Uterus (tissue), 3 donors: ENCODE measurements at regions not wholly inside any gene's neighbourhood (a gene's known extent, or its start where the extent isn't known, plus 50 kb on each side); places are given as distances from the start of the nearest gene placed in this dataset.

ENCODE experiments used
- DNase-seq, 2 donors: peaks; one replicate each; pipeline ENCODE4 v3.0.0-alpha.2; 2019 to 2020
- H3K27ac ChIP-seq, 2 donors: fragments of 200-600 bp; sonication (generic); 1 replicate in 1 of 2; 2 replicates in 1 of 2; pipeline ENCODE4 v1.5.1; 2016 to 2018
- H3K27me3 ChIP-seq, 2 donors: fragments of 200-600 bp; sonication (generic); one replicate each; pipeline ENCODE4 v1.5.1; 2018 to 2019; ENCODE audit warnings: control low read depth in 1 of 2
- H3K36me3 ChIP-seq, 2 donors: fragments of 200-600 bp; sonication (generic); one replicate each; pipeline ENCODE4 v1.5.1; 2019; ENCODE audit warnings: control low read depth in 1 of 2
- H3K4me1 ChIP-seq, 2 donors: fragments of 200-600 bp; sonication (generic); one replicate each; pipeline ENCODE4 v1.5.1; 2018 to 2019; ENCODE audit warnings: control low read depth in 1 of 2
- H3K4me3 ChIP-seq, 2 donors: fragments of 200-600 bp; sonication (generic); 1 replicate in 1 of 2; 2 replicates in 1 of 2; pipeline ENCODE4 v1.5.1; 2018 to 2019; ENCODE audit warnings: mild to moderate bottlenecking in 1 of 2
- H3K9me3 ChIP-seq, 2 donors: fragments of 200-600 bp; sonication (generic); one replicate each; pipeline ENCODE4 v1.5.1; 2019; ENCODE audit warnings: control low read depth in 1 of 2
- POLR2A ChIP-seq, 2 donors: fragments of 450-650 bp; IDR thresholded peaks; one replicate each; pipeline ENCODE4 v1.6.1; 2016; ENCODE audit warnings: antibody characterized with exemption in 2 of 2, mild to moderate bottlenecking in 1 of 2, moderate library complexity in 1 of 2
- intact Hi-C: fragments of 100-400 bp; cut with DNase I; formaldehyde crosslinking; loops from one replicate; pipeline ENCODE4 v1.15.1; 2023; ENCODE audit warnings: low total_unique reads
- TF ChIP-seq, protein P1 (sequence below), 4 experiments: fragments of 200-600 bp in 2 of 4; fragments of 450-650 bp in 2 of 4; sonication (generic) in 2 of 4; IDR thresholded peaks; one replicate each; pipeline ENCODE4 v1.5.1; 2016 to 2019; ENCODE audit warnings: antibody characterized with exemption in 4 of 4, mild to moderate bottlenecking in 2 of 4, moderate library complexity in 1 of 4
- donor health status: DM: yes; HTN: yes; CAD: no.

DNA sequence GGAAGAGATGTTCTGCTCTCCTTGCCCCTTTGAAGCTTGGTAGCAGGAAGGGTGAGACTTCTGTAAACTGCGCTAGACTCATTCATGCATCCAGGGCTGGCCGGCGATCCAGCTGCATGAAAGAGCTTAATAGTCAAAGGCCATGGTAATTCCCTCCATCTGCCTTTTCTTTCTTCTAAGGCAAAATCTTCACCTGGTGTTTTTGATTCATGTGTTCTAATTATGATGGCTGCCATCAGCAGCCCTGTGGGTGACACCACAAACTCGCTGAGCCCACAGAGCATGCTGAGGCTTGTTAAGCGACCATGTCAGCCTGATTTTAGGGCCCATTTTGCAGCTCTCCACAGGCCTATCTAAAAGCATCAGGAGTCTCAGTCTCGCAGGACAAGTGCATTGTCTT is 450.1 kb upstream of the TENM3 start:
- intact Hi-C loops: no loop called here
- TF ChIP-seq, protein P1, sequence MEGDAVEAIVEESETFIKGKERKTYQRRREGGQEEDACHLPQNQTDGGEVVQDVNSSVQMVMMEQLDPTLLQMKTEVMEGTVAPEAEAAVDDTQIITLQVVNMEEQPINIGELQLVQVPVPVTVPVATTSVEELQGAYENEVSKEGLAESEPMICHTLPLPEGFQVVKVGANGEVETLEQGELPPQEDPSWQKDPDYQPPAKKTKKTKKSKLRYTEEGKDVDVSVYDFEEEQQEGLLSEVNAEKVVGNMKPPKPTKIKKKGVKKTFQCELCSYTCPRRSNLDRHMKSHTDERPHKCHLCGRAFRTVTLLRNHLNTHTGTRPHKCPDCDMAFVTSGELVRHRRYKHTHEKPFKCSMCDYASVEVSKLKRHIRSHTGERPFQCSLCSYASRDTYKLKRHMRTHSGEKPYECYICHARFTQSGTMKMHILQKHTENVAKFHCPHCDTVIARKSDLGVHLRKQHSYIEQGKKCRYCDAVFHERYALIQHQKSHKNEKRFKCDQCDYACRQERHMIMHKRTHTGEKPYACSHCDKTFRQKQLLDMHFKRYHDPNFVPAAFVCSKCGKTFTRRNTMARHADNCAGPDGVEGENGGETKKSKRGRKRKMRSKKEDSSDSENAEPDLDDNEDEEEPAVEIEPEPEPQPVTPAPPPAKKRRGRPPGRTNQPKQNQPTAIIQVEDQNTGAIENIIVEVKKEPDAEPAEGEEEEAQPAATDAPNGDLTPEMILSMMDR (IDR thresholded peaks at IDR 0.05): no peak
- TF ChIP-seq POLR2A (IDR thresholded peaks at IDR 0.05): no peak
- H3K9me3 ChIP-seq: no peaks in the 10 kb centered on the region
- no peak overlapping the region for H3K27ac ChIP-seq
- no peaks in the 10 kb centered on the region for H3K4me1 ChIP-seq
- H3K4me3 ChIP-seq: no peak overlapping the region
- no peak for DNase-seq
- no peaks in the 10 kb centered on the region for H3K27me3 ChIP-seq
- H3K36me3 ChIP-seq: no peaks in the 10 kb centered on the region

DNA sequence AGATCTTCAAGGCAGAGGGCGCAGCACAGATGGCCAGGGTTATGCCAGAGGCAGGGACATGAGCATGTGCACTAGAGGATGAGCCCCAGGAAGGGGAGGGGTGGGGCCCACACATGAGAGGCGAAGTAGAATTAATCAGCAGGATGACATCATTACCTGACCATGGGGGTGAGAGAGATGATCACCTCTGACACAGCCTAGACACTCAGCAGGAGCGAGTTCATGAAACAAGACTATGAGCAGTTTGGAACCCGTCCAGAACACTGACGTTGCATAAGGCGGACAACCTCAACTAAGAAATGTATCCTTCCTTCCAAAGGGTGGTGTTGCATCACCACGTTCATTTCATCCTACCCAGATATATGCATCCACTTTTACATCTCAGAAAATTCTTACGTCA is 446.7 kb upstream of the TENM3 start:
- no peak for DNase-seq
- Histone ChIP-seq H3K4me1 (no peaks in the 10 kb centered on the region), H3K27ac (no peak overlapping the region), H3K27me3 (no peaks in the 10 kb centered on the region), H3K36me3 (no peaks in the 10 kb centered on the region), H3K4me3 (no peak overlapping the region), H3K9me3 (no peaks in the 10 kb centered on the region)
- TF ChIP-seq POLR2A (IDR thresholded peaks at IDR 0.05): no peak
- TF ChIP-seq, protein P1 (IDR thresholded peaks at IDR 0.05): no peak
- intact Hi-C loops: no loop called here

DNA sequence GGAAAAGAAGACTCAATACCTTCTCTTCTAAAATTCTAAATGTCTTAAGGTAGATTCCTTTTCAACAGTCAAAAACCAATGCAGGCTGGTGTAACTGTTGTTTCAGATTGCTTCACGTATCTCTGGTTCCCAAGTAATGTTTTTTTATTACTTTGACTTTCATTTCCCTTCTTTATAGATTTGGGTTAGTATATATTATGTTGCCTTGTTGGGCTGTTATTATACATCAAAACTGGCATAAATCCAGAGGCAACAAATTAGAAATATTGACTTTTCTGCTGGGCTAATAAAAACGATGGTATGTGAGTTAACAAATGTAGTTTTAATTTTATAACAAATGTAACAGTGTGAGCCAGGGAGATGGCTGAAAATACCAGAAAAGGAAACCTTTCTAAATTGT is 444.7 kb upstream of the TENM3 start:
- Histone ChIP-seq H3K9me3 (no peaks in the 10 kb centered on the region), H3K4me3 (no peak overlapping the region), H3K36me3 (no peaks in the 10 kb centered on the region), H3K27ac (no peak overlapping the region), H3K27me3 (no peaks in the 10 kb centered on the region), H3K4me1 (no peaks in the 10 kb centered on the region)
- TF ChIP-seq, protein P1 (IDR thresholded peaks at IDR 0.05): no peak
- no peak for TF ChIP-seq POLR2A (IDR thresholded peaks at IDR 0.05)
- no peak for DNase-seq
- intact Hi-C loops: no loop called here

DNA sequence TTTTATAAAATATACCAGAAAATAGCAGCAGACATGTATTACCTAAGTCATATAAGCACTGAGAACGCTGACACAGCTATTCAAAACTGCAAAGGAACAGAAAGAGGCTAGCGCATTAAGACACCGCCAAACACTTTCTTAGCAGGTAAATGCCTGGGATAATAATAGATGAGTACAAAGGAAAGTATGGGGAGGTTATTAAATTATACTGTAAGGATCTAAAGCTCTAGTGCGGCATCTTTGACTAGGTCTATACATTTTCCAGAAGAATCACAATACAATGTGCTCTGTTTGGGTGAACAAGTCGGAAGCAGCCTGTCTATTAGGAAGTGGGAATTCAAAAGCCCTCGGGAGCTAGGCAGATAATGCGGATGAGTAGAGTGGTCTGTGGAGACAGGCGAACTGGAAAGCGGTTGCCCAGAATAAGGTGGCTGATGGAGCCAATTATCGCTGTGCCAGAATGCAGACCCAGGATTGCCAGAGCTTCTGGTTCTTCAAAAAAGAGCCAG is 443.6 kb upstream of the TENM3 start:
- intact Hi-C loops: no loop called here
- Histone ChIP-seq H3K36me3 (no peaks in the 10 kb centered on the region), H3K4me1 (no peaks in the 10 kb centered on the region), H3K27me3 (no peaks in the 10 kb centered on the region), H3K27ac (no peak overlapping the region), H3K9me3 (no peaks in the 10 kb centered on the region), H3K4me3 (no peak overlapping the region)
- TF ChIP-seq, protein P1 (IDR thresholded peaks at IDR 0.05): no peak
- no peak for TF ChIP-seq POLR2A (IDR thresholded peaks at IDR 0.05)
- DNase-seq: no peak

DNA sequence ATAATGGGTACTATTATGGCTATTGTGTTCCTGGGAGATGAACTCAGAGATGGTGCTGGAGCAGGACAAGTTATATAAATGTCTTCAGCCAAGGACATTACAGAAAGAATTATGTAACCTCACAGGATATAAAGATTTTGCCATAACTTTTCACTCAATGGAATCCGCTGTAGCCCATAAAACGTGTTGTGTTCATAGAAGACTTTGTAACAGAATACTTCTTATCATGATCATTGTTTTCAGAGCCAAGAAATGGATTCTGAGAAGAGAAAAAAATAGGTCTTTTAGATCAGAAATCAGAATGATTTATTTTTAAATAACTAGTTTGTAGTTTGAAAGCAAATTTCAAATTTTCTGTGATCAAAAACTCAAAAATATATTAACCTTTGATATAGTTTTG is 441.0 kb upstream of the TENM3 start:
- no peaks in the 10 kb centered on the region for H3K9me3 ChIP-seq
- intact Hi-C loops: no loop called here
- no peaks in the 10 kb centered on the region for H3K27me3 ChIP-seq
- no peak for DNase-seq
- H3K4me1 ChIP-seq: no peaks in the 10 kb centered on the region
- H3K4me3 ChIP-seq: no peak overlapping the region
- TF ChIP-seq, protein P1 (IDR thresholded peaks at IDR 0.05): no peak
- TF ChIP-seq POLR2A (IDR thresholded peaks at IDR 0.05): no peak
- H3K36me3 ChIP-seq: no peaks in the 10 kb centered on the region
- no peak overlapping the region for H3K27ac ChIP-seq
